ENCODE measurements at regions not wholly inside any gene's neighbourhood (a gene's known extent, or its start where the extent isn't known, plus 50 kb on each side); places are given as distances from the start of the nearest gene placed in this dataset.

DNA sequence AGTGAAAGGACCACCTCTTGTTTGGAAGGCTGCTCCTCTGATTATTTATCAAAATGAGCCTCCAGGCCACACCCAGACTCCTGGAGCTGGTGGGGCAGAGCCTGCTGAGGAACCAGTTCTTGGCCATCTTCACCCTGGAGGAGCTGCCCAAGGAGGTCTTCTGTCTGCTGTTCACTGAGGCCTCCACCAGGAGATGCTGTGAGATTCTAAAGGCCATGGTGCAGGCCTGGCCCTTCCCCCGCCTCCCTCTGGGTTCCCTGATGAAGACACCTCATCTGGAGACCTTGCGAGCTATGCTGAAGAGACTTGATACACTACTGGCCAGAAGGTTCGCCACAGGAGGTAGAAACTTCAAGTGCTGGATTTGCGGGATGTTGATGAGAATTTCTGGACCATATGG, 61.7 kb upstream of the GJA8 start:
- Histone ChIP-seq H2BK15ac (ENCODE audit: low read depth, poor library complexity, severe bottlenecking) (no peak overlapping the region), H3K4me1 (ENCODE audit: control insufficient read depth, insufficient read depth, low read depth, low read length) (no peaks in the 10 kb centered on the region), H3K36me3 (ENCODE audit: control insufficient read depth in 1 of 2, insufficient read depth in 2 of 2, low read depth in 1 of 2, low read length in 2 of 2) (no peaks in the 10 kb centered on the region), H3K23ac (ENCODE audit: low read length in 2 of 2) (no peak overlapping the region), H4K91ac (ENCODE audit: low read length) (no peak overlapping the region), H4K8ac (ENCODE audit: low read length) (no peak overlapping the region), H2BK5ac (ENCODE audit: low read depth, low read length, poor library complexity, severe bottlenecking) (no peak overlapping the region), H2BK120ac (ENCODE audit: low read depth, low read length) (no peak overlapping the region), H3K14ac (ENCODE audit: low read length in 2 of 2) (no peak overlapping the region), H3K4ac (ENCODE audit: low read depth in 1 of 2, low read length in 2 of 2) (no peak overlapping the region), H3K18ac (ENCODE audit: low read depth in 1 of 2, low read length in 2 of 2) (no peak overlapping the region), H3K9me3 (ENCODE audit: control insufficient read depth, low read length) (no peaks in the 10 kb centered on the region), H3K4me2 (ENCODE audit: low read length, poor library complexity, severe bottlenecking) (no peak overlapping the region), H2BK12ac (ENCODE audit: low read length in 2 of 2) (no peak overlapping the region), H3K27ac (ENCODE audit: low read length, poor library complexity, severe bottlenecking) (no peak overlapping the region), H2AFZ (ENCODE audit: low read depth, low read length) (no peak overlapping the region), H3K4me3 (ENCODE audit: insufficient read depth in 1 of 2, low read depth in 1 of 2, low read length in 2 of 2) (no peak overlapping the region), H2AK5ac (ENCODE audit: low read length, severe bottlenecking) (no peak overlapping the region), H3K27me3 (ENCODE audit: control insufficient read depth in 1 of 2, insufficient read depth in 1 of 2, low read length in 2 of 2) (peaks cover 0 to 8% of the 10 kb centered on the region in 2 experiments), H3K9ac (ENCODE audit: low read length) (no peak overlapping the region), H3K79me1 (replicated peaks; ENCODE audit: low read length, poor library complexity, severe bottlenecking) (no peaks in the 10 kb centered on the region)
- DNase-seq, result no peak
- WGBS, result 89% methylated on average over 4 of the region's 4 CpGs

DNA sequence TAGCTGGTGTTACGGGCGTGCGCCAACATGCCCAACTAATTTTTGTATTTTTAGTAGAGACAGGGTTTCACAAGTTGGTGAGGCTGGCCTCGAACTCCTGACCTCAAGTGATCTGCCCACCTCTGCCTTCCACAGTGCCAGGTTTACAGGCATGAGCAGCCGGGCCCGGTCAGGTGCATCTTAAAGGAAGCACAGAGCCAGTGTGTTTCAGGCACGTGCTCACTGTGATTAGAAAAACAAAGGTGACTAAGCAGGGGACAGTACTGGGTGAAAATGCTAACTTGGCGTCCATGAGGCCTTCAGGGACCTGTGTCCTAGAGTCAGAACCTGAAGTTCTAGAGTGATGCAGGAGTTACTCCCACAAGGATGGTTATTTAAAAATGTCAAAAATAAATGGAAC, 60.0 kb upstream of the GJA8 start:
- Histone ChIP-seq H3K27me3 (ENCODE audit: control insufficient read depth in 1 of 2, insufficient read depth in 1 of 2, low read length in 2 of 2) (no peaks in the 10 kb centered on the region), H4K8ac (ENCODE audit: low read length) (no peak overlapping the region), H3K27ac (ENCODE audit: low read length, poor library complexity, severe bottlenecking) (no peak overlapping the region), H2BK120ac (ENCODE audit: low read depth, low read length) (no peak overlapping the region), H3K4me2 (ENCODE audit: low read length, poor library complexity, severe bottlenecking) (no peak overlapping the region), H3K14ac (ENCODE audit: low read length in 2 of 2) (no peak overlapping the region), H2AFZ (ENCODE audit: low read depth, low read length) (no peak overlapping the region), H3K9me3 (ENCODE audit: control insufficient read depth, low read length) (no peaks in the 10 kb centered on the region), H3K36me3 (ENCODE audit: control insufficient read depth in 1 of 2, insufficient read depth in 2 of 2, low read depth in 1 of 2, low read length in 2 of 2) (no peaks in the 10 kb centered on the region), H2AK5ac (ENCODE audit: low read length, severe bottlenecking) (no peak overlapping the region), H4K91ac (ENCODE audit: low read length) (no peak overlapping the region), H3K4me3 (ENCODE audit: insufficient read depth in 1 of 2, low read depth in 1 of 2, low read length in 2 of 2) (no peak overlapping the region), H3K23ac (ENCODE audit: low read length in 2 of 2) (no peak overlapping the region), H2BK12ac (ENCODE audit: low read length in 2 of 2) (no peak overlapping the region), H2BK15ac (ENCODE audit: low read depth, poor library complexity, severe bottlenecking) (no peak overlapping the region), H3K18ac (ENCODE audit: low read depth in 1 of 2, low read length in 2 of 2) (no peak overlapping the region), H2BK5ac (ENCODE audit: low read depth, low read length, poor library complexity, severe bottlenecking) (no peak overlapping the region), H3K9ac (ENCODE audit: low read length) (no peak overlapping the region), H3K4me1 (ENCODE audit: control insufficient read depth, insufficient read depth, low read depth, low read length) (no peaks in the 10 kb centered on the region), H3K79me1 (replicated peaks; ENCODE audit: low read length, poor library complexity, severe bottlenecking) (no peaks in the 10 kb centered on the region), H3K4ac (ENCODE audit: low read depth in 1 of 2, low read length in 2 of 2) (no peak overlapping the region)
- DNase-seq, result no peak
- 84% methylated on average over 8 of the region's 8 CpGs for WGBS

DNA sequence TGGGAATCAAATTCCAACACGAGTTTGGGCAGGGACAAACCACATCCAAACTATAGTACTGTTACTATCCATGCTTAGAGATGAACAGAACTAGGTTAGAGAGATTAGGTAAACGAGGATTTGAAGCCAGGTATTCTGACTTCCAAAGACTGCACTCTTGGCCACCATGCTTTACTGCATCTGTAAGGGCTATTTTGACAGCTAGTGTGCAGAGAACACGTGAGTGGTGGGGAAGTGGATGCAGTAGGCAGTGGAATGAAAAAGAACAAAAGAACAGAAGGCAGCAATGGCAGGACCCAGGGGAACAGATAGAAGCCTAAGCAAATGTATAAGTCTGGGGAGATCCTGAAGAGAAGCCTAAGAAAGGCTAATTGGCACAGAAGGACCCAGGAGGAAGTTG, 59.1 kb upstream of the GJA8 start:
- Histone ChIP-seq H2BK120ac (ENCODE audit: low read depth, low read length) (no peak overlapping the region), H4K91ac (ENCODE audit: low read length) (no peak overlapping the region), H3K14ac (ENCODE audit: low read length in 2 of 2) (no peak overlapping the region), H3K4me3 (ENCODE audit: insufficient read depth in 1 of 2, low read depth in 1 of 2, low read length in 2 of 2) (no peak overlapping the region), H3K27me3 (ENCODE audit: control insufficient read depth in 1 of 2, insufficient read depth in 1 of 2, low read length in 2 of 2) (no peaks in the 10 kb centered on the region), H2BK12ac (ENCODE audit: low read length in 2 of 2) (no peak overlapping the region), H2AK5ac (ENCODE audit: low read length, severe bottlenecking) (no peak overlapping the region), H3K18ac (ENCODE audit: low read depth in 1 of 2, low read length in 2 of 2) (no peak overlapping the region), H3K4me1 (ENCODE audit: control insufficient read depth, insufficient read depth, low read depth, low read length) (no peaks in the 10 kb centered on the region), H2BK15ac (ENCODE audit: low read depth, poor library complexity, severe bottlenecking) (no peak overlapping the region), H3K27ac (ENCODE audit: low read length, poor library complexity, severe bottlenecking) (no peak overlapping the region), H3K23ac (ENCODE audit: low read length in 2 of 2) (no peak overlapping the region), H3K4ac (ENCODE audit: low read depth in 1 of 2, low read length in 2 of 2) (no peak overlapping the region), H2AFZ (ENCODE audit: low read depth, low read length) (no peak overlapping the region), H4K8ac (ENCODE audit: low read length) (no peak overlapping the region), H3K36me3 (ENCODE audit: control insufficient read depth in 1 of 2, insufficient read depth in 2 of 2, low read depth in 1 of 2, low read length in 2 of 2) (no peaks in the 10 kb centered on the region), H3K79me1 (replicated peaks; ENCODE audit: low read length, poor library complexity, severe bottlenecking) (no peaks in the 10 kb centered on the region), H3K4me2 (ENCODE audit: low read length, poor library complexity, severe bottlenecking) (no peak overlapping the region), H3K9ac (ENCODE audit: low read length) (no peak overlapping the region), H3K9me3 (ENCODE audit: control insufficient read depth, low read length) (no peaks in the 10 kb centered on the region), H2BK5ac (ENCODE audit: low read depth, low read length, poor library complexity, severe bottlenecking) (no peak overlapping the region)
- no peak for DNase-seq
- 45% methylated on average over 3 of the region's 3 CpGs for WGBS

DNA sequence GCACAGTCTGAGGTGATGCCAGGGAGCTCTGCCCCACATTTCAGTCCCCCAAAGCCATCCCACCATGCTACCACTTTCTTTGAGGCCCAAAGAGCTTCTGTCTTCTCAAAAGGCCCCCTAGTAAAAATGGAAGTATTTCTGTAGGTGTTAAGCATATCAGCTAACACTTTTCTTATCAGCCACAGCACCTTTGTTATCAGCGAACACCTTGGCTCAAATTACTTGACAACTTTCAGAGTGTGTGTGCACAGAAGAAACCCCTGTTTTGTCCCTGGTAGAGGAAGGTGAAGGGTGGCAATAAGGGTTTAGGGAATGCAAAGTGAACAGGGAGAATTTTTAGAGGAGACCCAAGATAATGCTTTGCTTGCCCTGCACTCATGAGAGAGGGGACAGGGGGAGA, 54.8 kb upstream of the GJA8 start:
- H3K79me1 ChIP-seq (replicated peaks; ENCODE audit: low read length, poor library complexity, severe bottlenecking), result no peaks in the 10 kb centered on the region
- no peak overlapping the region for H3K4me2 ChIP-seq (ENCODE audit: low read length, poor library complexity, severe bottlenecking)
- H3K27me3 ChIP-seq (ENCODE audit: control insufficient read depth in 1 of 2, insufficient read depth in 1 of 2, low read length in 2 of 2), result no peaks in the 10 kb centered on the region
- H2AFZ ChIP-seq (ENCODE audit: low read depth, low read length), result no peak overlapping the region
- WGBS, result 89% methylated on average over 1 of the region's 1 CpG
- H3K4me1 ChIP-seq (ENCODE audit: control insufficient read depth, insufficient read depth, low read depth, low read length), result no peaks in the 10 kb centered on the region
- H2BK12ac ChIP-seq (ENCODE audit: low read length in 2 of 2), result no peak overlapping the region
- H3K14ac ChIP-seq (ENCODE audit: low read length in 2 of 2), result no peak overlapping the region
- no peak overlapping the region for H3K9ac ChIP-seq (ENCODE audit: low read length)
- H3K27ac ChIP-seq (ENCODE audit: low read length, poor library complexity, severe bottlenecking), result no peak overlapping the region
- no peak for DNase-seq
- no peak overlapping the region for H4K8ac ChIP-seq (ENCODE audit: low read length)
- H3K36me3 ChIP-seq (ENCODE audit: control insufficient read depth in 1 of 2, insufficient read depth in 2 of 2, low read depth in 1 of 2, low read length in 2 of 2), result no peaks in the 10 kb centered on the region
- no peak overlapping the region for H3K4ac ChIP-seq (ENCODE audit: low read depth in 1 of 2, low read length in 2 of 2)
- no peak overlapping the region for H3K23ac ChIP-seq (ENCODE audit: low read length in 2 of 2)
- H3K4me3 ChIP-seq (ENCODE audit: insufficient read depth in 1 of 2, low read depth in 1 of 2, low read length in 2 of 2), result no peak overlapping the region
- no peak overlapping the region for H3K18ac ChIP-seq (ENCODE audit: low read depth in 1 of 2, low read length in 2 of 2)
- H2BK120ac ChIP-seq (ENCODE audit: low read depth, low read length), result no peak overlapping the region
- no peaks in the 10 kb centered on the region for H3K9me3 ChIP-seq (ENCODE audit: control insufficient read depth, low read length)
- H2BK15ac ChIP-seq (ENCODE audit: low read depth, poor library complexity, severe bottlenecking), result no peak overlapping the region
- H2BK5ac ChIP-seq (ENCODE audit: low read depth, low read length, poor library complexity, severe bottlenecking), result no peak overlapping the region
- H2AK5ac ChIP-seq (ENCODE audit: low read length, severe bottlenecking), result no peak overlapping the region
- H4K91ac ChIP-seq (ENCODE audit: low read length), result no peak overlapping the region
